Gastroesophageal sphincter (tissue), 3 donors: ENCODE measurements at regions not wholly inside any gene's neighbourhood (a gene's known extent, or its start where the extent isn't known, plus 50 kb on each side); places are given as distances from the start of the nearest gene placed in this dataset.

ENCODE experiments used
- POLR2AphosphoS5 ChIP-seq: sonication (generic); formaldehyde crosslinking; IDR thresholded peaks from one replicate; pipeline ENCODE4 v1.6.1; 2017; ENCODE audit warnings: antibody characterized with exemption
- TF ChIP-seq, protein P1 (sequence below), 4 experiments: fragments of 200-600 bp in 2 of 4; fragments of 450-650 bp in 2 of 4; sonication (generic) in 1 of 4; IDR thresholded peaks; one replicate each; pipeline ENCODE4 v1.5.1; 2017 to 2019; ENCODE audit warnings: antibody characterized with exemption in 4 of 4, mild to moderate bottlenecking in 2 of 4, moderate library complexity in 2 of 4

DNA sequence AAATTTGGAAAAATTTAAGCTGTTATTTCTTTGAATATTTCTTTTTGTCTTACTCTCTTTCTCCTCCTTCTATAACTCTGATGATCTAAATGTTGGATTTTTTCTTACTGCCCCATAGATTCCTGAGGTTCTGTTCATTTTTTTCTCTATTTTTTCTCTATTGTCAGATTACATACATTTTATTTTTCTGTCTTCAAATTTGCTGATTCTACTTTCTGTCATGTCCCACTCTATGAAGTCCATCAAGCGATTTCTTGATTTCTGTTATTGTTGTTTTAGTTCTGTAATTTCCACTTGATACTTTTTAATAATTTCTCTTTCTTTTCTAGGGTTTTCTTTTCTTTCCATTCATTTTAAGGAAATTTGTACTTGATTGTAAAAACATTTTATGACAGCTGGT, 83.7 kb upstream of the THRB start:
- TF ChIP-seq, protein P1, sequence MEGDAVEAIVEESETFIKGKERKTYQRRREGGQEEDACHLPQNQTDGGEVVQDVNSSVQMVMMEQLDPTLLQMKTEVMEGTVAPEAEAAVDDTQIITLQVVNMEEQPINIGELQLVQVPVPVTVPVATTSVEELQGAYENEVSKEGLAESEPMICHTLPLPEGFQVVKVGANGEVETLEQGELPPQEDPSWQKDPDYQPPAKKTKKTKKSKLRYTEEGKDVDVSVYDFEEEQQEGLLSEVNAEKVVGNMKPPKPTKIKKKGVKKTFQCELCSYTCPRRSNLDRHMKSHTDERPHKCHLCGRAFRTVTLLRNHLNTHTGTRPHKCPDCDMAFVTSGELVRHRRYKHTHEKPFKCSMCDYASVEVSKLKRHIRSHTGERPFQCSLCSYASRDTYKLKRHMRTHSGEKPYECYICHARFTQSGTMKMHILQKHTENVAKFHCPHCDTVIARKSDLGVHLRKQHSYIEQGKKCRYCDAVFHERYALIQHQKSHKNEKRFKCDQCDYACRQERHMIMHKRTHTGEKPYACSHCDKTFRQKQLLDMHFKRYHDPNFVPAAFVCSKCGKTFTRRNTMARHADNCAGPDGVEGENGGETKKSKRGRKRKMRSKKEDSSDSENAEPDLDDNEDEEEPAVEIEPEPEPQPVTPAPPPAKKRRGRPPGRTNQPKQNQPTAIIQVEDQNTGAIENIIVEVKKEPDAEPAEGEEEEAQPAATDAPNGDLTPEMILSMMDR (IDR thresholded peaks at IDR 0.05): no peak
- TF ChIP-seq POLR2AphosphoS5: no peak
